NCI-H1417 (cell line): ENCODE measurements at regions not wholly inside any gene's neighbourhood (a gene's known extent, or its start where the extent isn't known, plus 50 kb on each side); places are given as distances from the start of the nearest gene placed in this dataset.

ENCODE experiments used
- DNase-seq, 3 experiments: peaks; one replicate each; lab custom pipeline; 2025; lab: John Stamatoyannopoulos, UW

DNA sequence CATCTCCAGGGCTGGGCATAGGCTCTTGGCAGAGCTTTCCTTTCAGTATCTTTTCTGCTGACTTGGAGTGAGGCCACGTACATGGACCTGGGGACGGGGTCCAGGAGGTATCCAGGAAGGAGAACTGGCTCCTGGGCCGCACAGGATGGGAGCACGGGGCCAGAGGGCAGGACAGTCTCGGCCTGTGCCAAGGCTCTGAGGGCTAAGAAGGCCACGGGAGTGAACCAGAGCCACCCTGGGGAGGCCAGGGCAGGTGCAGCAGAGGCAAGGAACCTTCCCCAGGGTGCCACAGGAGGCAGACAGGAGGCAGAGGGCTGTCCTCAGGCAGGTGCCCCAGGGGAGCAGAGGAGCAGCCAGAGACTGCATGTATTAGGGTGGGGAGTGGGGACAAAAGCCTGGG is 50.3 kb downstream of the PLXNA1 start:
- no peak for DNase-seq

DNA sequence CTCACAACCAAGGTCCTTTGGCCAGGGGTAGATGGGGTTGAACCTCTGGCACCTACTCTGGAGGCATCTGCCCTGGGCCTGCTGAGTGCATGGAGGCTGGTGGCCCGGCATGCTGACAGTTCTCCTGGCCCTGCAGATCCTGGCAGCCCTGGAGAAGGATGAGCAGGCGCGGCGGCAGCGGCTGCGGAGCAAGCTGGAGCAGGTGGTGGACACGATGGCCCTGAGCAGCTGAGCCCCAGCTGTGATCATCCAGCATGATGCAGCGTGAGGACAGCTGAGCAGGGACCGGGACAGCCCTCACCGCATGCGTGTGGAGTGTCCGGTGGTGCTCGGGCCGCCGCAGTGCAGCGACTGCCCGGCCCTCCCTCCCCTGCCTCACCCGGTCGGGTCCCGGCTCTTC is 50.9 kb downstream of the PLXNA1 start:
- no peak for DNase-seq

DNA sequence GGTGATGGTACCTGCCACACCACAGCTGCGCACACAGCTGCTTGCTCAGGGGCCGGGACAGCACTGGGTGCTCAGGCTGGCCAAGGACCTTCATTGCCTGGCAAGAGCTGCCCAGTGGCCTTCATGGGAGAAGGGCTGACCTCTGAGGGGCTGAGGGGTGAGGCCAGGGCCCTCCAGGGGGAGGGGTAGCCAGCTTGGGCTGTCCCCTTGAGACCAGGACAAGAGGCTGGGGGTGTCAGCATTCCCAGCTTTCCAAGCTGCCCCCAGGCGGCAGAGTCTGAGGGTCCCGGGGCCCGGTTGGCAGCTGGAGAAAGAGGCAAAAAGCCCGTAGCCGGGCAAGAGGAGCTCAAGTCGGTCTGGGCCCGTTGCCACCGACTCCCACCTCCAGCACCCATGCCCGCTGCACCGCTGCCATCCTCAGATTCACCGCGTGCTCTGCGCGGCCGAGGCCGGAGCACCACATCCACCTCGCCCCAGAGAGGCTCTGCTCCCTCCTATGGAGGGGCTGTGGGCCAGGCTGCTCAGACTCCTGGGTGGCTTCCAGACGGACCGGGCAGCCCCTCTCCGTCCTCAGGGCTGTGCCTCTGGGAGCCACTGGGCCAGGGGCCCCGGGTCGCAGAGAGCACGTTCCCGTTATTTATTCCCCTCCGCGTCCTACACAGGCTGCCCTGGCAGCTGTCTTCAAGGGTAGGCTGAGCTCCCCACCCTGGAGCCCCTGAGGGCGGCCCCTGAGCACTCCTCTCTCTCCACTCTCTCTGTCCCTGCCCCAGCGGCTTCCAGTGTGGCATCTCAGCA is 51.5 kb downstream of the PLXNA1 start:
- no peak for DNase-seq

DNA sequence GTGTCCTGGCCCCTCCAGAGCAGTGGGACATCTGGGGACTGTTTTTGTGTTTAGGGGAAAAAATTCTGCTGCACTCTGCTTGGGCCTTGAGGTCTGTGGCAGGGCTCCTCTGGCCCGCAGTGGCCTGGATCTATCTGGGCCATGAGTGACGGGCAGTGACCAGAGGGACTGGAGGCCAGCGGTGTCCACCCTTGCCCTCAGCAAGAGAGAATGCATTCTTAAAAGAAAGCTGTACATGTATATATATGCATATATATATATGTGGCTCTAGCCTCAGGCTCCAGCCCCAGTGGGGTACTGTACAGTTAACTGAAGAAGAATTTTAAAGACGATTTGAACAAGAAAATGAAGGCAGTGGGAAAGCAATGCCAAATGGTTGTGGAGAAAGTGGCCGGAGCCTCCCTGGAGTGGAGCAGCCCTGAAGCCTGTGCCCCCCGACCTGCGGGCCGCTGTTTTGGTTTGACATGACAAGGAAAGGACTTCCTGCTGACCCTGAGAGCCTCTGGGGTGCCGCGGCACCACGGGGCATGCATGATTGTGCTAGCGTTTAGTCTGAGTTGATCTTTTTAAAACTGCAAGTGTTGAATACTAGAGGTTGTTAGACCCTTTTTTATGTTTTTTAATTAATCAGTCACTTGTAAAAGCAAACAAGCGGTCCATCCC is 52.2 kb downstream of the PLXNA1 start:
- DNase-seq: no peak

DNA sequence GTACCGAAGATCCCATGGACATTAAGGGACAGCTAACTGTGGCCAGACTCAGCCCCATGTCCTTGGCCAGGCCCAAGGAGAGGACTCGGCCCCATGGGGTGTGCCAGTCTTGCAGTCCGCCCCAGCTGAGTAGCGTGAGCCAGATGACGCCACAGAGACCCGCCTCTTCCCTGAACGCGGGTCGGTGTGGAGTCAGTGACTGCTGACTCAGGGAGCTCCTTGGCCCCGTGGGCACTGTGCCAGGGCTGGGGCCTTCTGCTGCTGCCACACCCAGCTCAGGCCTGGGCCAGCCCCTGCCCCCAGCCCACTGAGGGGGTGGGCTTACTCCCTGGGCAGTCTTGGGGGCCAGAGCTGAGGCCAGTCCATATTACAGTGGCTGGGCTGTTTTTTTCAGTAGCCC is 52.8 kb downstream of the PLXNA1 start:
- DNase-seq: peak in 1 of 3 experiments; percentile 19

DNA sequence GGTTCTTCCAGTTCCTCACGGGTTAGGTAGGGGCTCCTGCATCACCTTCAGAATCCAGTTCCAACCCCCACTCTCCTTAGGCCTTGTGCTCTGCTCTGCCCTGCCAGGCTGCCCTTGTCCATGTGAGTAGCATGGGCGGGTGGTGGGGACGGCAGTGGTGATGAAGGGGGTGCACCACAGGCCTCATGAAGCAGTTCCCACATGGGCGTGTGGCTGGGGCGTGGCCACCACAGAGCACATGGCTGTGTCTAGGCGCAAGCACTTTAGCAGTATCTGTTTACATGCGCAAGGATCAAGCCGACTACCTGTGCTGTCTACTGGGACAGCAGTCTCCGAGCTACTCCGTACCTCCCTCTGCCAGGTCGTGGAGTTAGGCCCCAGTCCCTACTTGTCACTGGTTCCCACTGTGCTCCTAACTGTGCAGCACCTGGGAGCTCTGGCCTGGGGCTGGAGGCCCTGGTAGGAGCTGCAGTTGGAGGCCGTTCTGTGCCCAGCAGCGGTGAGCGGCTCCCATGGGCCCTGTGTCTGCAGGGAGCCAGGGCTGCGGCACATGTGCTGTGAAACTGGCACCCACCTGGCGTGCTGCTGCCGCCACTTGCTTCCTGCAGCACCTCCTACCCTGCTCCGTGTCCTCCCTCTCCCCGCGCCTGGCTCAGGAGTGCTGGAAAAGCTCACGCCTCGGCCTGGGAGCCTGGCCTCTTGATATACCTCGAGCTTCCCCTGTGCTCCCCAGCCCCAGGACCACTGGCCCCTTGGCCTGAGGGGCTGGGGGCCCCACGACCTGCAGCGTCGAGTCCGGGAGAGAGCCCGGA is 53.5 kb downstream of the PLXNA1 start:
- DNase-seq: peak in 1 of 3 experiments; percentile 50

DNA sequence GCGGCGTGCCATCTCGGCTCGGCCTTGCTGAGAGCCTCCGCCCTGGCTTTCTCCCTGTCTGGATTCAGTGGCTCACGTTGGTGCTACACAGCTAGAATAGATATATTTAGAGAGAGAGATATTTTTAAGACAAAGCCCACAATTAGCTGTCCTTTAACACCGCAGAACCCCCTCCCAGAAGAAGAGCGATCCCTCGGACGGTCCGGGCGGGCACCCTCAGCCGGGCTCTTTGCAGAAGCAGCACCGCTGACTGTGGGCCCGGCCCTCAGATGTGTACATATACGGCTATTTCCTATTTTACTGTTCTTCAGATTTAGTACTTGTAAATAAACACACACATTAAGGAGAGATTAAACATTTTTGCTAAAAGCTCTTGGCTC is 54.1 kb downstream of the PLXNA1 start:
- DNase-seq: no peak

DNA sequence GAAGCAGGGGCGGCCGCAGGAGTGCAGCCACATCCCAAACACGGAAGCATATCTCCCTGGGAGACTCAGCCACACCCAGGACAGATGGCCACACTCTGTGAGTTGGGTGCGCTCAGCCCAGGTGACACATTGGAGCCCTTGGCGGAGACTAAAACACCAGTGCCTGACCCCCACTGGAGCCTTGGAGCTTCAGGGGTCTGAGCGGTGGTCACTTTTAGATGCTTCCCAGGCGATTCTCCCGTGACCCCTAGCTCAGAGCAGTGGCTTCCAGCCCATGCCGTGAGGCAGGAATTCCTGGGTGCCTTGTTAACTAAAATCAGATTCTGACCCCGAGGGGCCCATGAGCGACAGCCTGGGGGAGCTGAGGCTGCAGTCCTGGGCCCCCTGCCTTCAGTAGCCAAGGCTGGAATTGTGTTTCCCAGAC is 54.5 kb downstream of the PLXNA1 start:
- no peak for DNase-seq

DNA sequence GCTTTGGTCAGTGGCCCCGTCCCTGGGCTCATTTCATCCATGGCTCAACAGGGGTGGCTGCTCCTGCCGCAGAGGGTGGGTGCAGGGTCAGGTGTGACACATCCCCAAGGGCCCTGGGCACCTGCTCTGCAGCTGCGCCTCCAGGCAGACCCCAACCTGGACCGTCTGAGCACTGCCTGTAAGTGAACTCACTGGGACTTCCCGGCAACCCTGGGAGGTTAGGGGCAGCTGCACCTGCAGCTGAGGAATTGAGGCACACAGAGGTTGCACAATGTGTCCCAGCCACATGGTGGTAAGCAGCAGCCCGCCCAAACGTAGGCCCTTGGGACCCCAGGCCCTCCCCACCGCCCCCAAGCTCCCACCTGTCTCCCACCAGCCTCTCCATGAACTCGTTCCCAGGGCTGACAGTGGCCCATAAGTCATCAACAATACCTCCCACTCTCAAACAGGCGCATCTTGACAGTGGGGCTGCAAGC is 55.1 kb downstream of the PLXNA1 start:
- no peak for DNase-seq

DNA sequence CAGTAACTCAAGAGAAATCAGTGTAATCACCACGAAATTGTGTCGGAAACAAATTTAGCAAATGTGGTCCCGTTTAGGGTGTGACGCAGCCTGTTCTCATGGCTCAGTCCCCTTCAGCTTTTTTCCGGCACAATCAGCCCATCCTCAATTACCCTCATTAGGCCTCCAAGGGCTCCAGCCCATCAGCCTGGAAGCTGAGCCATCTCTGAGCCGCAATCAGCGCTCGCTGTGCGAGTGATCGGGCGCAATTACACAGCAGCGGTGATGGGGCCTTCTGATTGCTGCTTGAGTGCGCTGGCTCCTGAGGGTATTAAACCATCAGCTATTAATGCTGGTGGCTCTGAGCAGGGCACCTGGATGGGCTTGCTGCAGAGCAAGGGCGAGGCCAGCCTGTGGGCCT is 55.6 kb downstream of the PLXNA1 start:
- no peak for DNase-seq

DNA sequence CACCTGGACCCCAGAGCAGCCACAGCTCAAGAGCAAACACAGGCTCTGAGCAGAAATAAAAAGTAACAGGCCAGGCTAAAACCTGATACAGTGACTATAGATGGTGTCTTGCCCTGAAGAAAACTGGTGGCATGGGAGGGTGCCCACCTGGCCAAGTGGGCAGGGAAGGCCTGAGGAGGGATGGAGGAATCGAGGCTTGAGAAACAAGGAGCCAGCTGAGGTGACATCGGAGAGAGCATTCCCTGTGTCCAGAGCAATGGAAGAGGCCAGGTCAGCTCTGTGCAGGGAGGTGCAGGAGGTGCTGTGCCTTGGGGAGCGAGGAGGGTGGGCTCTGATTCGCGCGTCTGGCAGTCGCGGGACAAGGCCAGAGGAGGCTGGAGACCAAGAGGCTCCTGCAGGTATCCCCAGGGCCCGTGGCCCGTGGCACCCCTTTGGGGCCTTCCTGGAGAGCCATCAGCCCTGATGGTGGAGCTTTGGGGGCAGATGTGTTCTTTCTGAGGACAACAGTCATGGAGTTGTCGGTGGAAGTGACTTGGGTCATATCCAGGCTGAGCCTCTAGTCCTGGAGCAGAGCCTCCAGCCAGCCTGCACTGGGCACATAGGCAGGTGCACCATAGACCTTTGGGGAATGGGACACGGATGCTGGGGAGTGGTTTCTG is 56.1 kb downstream of the PLXNA1 start:
- no peak for DNase-seq

DNA sequence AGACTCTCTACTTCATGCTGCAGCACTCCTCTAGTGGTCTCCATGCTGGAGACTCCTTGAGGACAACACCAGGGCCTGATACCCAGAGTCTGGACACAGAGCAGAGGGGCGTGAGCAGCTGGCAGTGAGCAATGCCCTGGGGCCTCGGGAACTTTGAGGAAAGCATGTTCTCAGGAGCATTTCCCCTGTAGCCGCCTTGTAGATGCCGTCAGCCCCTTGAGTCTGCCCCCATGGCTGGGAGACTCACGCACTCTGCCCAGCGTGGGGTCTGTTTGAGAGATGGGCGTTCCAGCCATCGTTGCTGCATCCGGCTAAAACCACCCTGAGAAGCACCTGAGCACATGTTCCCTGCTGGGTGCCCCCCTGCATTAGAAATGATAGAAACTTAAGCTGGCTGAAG is 56.8 kb downstream of the PLXNA1 start:
- no peak for DNase-seq

DNA sequence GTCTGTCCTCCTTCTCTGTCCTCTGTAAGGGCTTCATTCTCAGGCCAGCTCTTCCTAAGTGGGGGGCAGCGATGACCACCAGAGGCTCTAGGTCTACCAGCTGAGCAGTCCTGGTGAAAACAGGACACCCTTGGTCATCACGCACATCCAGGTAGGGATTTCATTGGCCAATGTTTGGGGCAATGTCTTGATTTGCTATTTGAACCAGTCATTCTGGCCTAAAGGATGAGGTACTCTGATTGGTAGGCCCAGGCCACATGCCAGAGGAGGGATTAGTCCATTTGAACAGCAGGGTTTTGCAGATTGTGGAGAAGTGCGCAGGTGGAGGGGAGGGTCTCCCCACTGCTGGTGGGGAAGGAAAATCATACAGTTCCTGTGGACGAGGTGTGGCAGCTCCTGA is 57.3 kb downstream of the PLXNA1 start:
- no peak for DNase-seq

DNA sequence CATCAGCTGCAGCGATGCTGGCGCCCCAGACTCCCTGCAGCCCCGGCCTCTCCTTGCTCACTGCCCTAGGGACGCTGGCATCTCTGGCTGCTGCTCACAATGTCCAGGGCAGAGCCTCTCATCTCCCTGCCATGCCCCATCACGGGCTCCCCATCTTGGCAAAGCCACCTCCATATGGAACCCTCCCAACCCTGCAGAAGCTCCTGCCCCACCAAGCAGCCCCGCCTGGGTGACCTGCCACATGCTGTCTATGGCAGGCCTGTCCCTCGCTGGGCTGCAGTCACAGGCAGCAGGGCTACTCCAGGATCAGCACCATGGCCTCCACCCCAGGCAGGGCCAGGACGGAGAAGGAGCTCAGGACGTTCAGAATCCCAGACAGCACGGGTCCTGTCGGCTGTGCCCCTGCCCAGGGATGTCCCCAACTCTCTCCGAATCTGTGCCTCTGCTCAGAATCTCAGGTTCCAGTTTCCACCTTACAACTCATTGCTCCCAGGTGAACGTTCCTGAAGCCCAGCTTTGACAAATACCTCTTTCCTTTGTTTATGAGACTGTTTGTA is 58.4 kb downstream of the PLXNA1 start:
- DNase-seq: no peak

DNA sequence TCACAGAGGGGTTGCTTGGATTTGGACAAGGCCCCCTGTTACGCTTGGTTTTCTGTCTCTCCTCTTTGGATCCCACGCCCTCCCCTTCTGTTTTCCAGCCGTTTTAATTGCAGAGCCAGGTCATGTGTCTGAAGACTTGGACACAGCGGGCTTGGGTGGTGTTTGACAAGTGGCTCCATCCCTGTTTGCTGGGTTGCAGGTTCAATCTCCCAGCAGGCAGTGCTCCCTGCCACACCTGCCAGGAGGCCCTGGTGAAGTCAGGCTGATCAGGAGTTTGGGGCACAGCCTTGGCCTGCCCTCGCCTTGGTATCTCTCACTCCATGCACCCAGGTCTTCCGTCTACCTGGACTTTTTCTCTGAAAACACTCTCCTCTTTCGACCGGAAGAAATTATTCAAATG is 59.0 kb downstream of the PLXNA1 start:
- no peak for DNase-seq

DNA sequence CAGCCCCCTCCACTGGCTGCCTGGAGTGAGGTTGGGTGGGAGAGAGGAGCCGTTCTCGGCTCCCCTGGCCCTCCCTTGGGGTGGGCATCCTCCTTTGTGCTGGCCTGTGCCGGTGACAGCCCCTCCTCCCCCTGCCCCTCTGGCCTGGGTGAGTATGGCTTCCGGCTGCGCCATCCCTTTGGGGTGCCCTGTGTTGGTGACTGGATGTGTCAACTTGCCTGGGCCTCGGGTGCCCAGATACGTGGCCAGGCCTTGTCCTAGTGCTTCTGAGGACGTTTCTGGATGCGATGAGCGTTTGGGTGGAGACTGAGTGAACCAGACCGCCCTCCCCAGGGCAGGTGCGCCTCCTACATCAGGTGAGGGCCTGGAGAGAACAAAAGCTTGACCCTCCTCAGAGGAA is 59.7 kb downstream of the PLXNA1 start:
- DNase-seq: no peak

DNA sequence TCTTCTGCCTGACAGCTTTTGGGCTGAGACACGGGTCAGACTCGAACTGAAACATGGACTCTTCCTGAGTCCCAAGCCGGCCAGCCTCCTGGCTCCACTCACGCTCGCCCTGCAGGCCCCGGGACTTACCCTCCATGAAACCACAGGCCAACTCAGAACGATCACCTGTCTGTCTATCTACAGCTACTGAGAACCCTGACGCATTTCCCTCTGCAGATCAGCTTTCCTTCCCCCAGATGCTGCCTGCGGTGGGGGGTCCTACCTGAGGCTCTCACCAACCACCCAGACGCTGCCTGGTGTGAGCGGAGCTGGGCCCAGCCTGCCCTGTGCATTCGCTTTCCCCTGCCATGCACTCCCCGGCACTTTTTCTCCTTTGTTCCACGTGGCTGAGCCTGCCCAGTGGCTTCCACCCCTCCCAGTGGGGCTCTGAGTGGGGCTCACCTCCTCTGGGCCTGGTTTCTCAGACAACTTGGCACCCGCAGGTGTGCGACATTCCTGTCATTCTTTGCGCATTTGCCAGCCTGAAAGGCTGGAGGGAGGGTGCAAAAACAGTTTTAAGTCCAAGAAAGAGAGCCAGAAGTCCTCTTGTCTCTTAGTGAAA is 60.2 kb downstream of the PLXNA1 start:
- no peak for DNase-seq

DNA sequence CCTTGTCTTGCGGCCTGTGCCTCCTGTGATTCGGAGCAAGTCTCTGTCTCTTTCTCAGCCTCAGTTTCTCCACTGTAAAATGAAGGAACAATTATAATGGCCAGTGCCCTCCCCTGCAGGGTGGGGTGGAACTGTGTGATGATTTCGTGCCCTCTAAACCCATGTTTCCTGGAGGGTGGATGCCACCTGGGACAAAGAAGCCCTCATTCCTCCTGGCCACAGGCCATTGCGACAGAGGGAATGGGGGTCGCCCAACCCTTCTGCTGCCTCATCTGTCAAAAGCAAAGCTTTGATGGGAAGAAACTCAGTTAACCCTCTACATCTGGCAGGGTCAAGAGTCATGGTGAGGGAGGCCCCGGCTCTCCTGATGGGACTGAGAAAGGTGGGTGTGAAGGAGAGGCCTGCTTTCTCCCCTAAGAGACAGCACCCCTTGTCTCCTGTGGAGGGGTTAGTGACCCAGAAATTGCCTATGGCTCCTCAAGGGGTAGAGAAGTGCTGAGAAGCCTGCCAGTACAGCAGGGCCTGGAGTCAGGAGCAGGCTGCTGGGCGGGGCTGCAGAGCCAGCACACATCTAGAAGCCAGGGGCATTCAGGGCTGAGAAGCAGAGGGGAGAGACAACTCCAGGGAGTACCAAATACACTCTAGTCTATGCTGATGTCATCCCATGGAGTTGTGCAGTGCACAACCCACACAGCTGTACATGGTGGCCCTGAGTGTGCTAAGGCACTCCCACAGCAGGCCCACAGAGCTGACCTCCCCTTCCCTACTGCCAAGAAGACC is 61.0 kb downstream of the PLXNA1 start:
- no peak for DNase-seq

DNA sequence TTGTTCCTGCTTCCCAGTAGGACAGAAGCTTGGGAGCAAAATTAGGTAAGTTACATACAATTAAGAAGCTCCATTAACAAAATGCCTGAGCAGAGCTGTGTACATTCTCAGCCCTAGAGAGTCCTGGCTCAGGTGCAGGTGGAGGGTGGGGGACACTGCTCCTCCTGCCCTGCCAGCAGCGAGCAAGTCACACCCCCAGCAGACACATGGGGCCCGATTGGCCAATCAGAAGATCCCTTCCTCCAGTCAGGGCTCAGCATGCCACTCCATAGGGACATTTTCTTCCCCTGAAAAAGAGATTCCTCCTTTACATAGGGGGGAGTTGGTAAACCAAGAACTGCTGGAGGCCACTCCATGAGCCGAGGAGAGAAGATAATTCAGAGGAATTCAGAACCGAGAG is 62.1 kb downstream of the PLXNA1 start:
- DNase-seq: peak; percentile 16 to 45 (median 42)

DNA sequence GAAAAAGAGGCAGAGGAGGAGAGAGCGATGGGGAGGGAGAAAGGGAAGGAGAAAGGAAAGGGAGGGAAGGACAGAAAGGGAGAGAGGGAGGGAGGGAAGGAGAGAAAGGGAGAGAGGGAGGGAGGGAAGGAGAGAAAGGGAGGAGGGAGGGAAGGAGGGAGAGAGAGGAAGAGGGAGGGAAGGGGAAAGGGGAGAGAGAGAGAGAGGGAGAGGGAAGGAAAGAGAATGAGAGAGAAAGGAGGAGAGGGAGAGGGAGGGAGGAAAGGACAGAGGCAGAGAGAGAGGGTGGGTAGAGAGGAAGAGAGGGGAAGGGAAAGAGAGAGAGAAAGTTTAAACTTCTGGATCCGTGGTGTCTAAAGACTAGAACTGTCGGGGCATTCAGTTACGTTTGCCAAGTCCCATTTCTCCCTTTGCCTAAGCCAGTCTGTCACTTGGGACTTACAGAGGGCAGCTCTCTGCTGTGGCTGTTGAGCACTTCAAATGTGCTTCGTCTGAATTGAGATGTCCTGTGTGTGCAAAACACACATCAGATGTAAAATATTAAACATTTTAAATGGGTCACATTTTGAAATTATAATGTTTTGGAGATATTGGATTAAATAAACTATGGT is 62.6 kb downstream of the PLXNA1 start:
- no peak for DNase-seq
